Smooth muscle cell (in vitro differentiated cells): ENCODE measurements at regions not wholly inside any gene's neighbourhood (a gene's known extent, or its start where the extent isn't known, plus 50 kb on each side); places are given as distances from the start of the nearest gene placed in this dataset.

Source experiments
- DNase-seq: peaks from one replicate; lab custom pipeline; 2025; ENCODE audit not compliant: unreplicated experiment; lab: John Stamatoyannopoulos, UW
- H2AFZ ChIP-seq: fragments of 200-600 bp; sonication (generic); 2 replicates; pipeline ENCODE4 v1.6.0; 2016; ENCODE audit warnings: antibody characterized with exemption, low read depth, mild to moderate bottlenecking
- H3F3A ChIP-seq: fragments of 200-600 bp; sonication (generic); 2 replicates; pipeline ENCODE4 v1.6.0; 2017; ENCODE audit warnings: antibody characterized with exemption, low read depth
- H3K27ac ChIP-seq: fragments of 200-600 bp; sonication (generic); 2 replicates; pipeline ENCODE4 v1.5.1; 2016; ENCODE audit warnings: low read depth, mild to moderate bottlenecking
- H3K27me3 ChIP-seq: fragments of 200-600 bp; sonication (generic); 2 replicates; pipeline ENCODE4 v1.6.1; 2016; ENCODE audit warnings: low read depth, mild to moderate bottlenecking
- H3K36me3 ChIP-seq: fragments of 200-600 bp; sonication (generic); 2 replicates; pipeline ENCODE4 v1.5.1; 2016; ENCODE audit warnings: low read depth
- H3K4me1 ChIP-seq: fragments of 200-600 bp; sonication (generic); 2 replicates; pipeline ENCODE4 v1.5.1; 2016; ENCODE audit warnings: low read depth
- H3K4me2 ChIP-seq: fragments of 200-600 bp; sonication (generic); 2 replicates; pipeline ENCODE4 v1.6.0; 2016; ENCODE audit warnings: mild to moderate bottlenecking
- H3K4me3 ChIP-seq: fragments of 200-600 bp; sonication (generic); 2 replicates; pipeline ENCODE4 v1.5.1; 2016; ENCODE audit warnings: mild to moderate bottlenecking
- H3K79me2 ChIP-seq: fragments of 200-600 bp; sonication (generic); 2 replicates; pipeline ENCODE4 v1.6.0; 2016; ENCODE audit warnings: low read depth, mild to moderate bottlenecking
- H3K9ac ChIP-seq: fragments of 200-600 bp; sonication (generic); 2 replicates; pipeline ENCODE4 v1.6.0; 2016; ENCODE audit warnings: low read depth
- H3K9me3 ChIP-seq: fragments of 200-600 bp; sonication (generic); replicated peaks from 2 replicates; pipeline ENCODE4 v1.5.1; 2016; ENCODE audit warnings: low read depth
- H4K20me1 ChIP-seq: fragments of 200-600 bp; sonication (generic); 2 replicates; pipeline ENCODE4 v1.6.0; 2016; ENCODE audit warnings: low read depth
- CTCF ChIP-seq: fragments of 200-600 bp; sonication (generic); IDR thresholded peaks from 2 replicates; pipeline ENCODE4 v1.5.1; 2017; ENCODE audit warnings: borderline replicate concordance, mild to moderate bottlenecking, antibody characterized with exemption; ENCODE audit not compliant: insufficient read depth, poor library complexity, severe bottlenecking
- WGBS: methylation state at CpG from one replicate; pipeline ENCODE4 v1.1.7; 2016; ENCODE audit warnings: low lambda C conversion rate; 5-methylcytosine and 5-hydroxymethylcytosine counted together

GRCh38 chr13:40271271-40271885 is 395.1 kb downstream of the FOXO1 start:
- Histone ChIP-seq H3K4me3 (no peak overlapping the region), H3K4me1 (no peaks in the 10 kb centered on the region), H3K4me2 (no peak overlapping the region), H4K20me1 (no peaks in the 10 kb centered on the region), H3K27me3 (no peaks in the 10 kb centered on the region), H3K27ac (no peak overlapping the region), H3F3A (no peaks in the 10 kb centered on the region), H3K9ac (no peak overlapping the region), H3K36me3 (no peaks in the 10 kb centered on the region), H2AFZ (no peak overlapping the region), H3K9me3 (no peaks in the 10 kb centered on the region), H3K79me2 (no peaks in the 10 kb centered on the region)
- WGBS: 87% methylated on average over 7 of the region's 7 CpGs
- no peak for DNase-seq
- no peak for TF ChIP-seq CTCF

- H3K4me1 ChIP-seq: no peaks in the 10 kb centered on the region
- TF ChIP-seq CTCF: no peak
- no peak overlapping the region for H2AFZ ChIP-seq
- 65% methylated on average over 5 of the region's 5 CpGs for WGBS
- no peak overlapping the region for H3K4me2 ChIP-seq
- H4K20me1 ChIP-seq: no peaks in the 10 kb centered on the region
- DNase-seq: no peak
- no peaks in the 10 kb centered on the region for H3K27me3 ChIP-seq
- no peak overlapping the region for H3K9ac ChIP-seq
- H3K27ac ChIP-seq: peak overlapping the region; percentile 11
- no peak overlapping the region for H3K4me3 ChIP-seq
- no peaks in the 10 kb centered on the region for H3K36me3 ChIP-seq
- H3F3A ChIP-seq: no peaks in the 10 kb centered on the region
- H3K79me2 ChIP-seq: no peaks in the 10 kb centered on the region
- no peaks in the 10 kb centered on the region for H3K9me3 ChIP-seq
Observed at GRCh38 chr13:40271931-40272775, 394.3 kb downstream of the FOXO1 start.

- Histone ChIP-seq H3K79me2 (no peaks in the 10 kb centered on the region), H4K20me1 (no peaks in the 10 kb centered on the region), H3K4me3 (no peak overlapping the region), H3K9me3 (no peaks in the 10 kb centered on the region), H3K4me1 (no peaks in the 10 kb centered on the region), H3K9ac (no peak overlapping the region), H3K4me2 (no peak overlapping the region), H3F3A (no peaks in the 10 kb centered on the region), H3K36me3 (no peaks in the 10 kb centered on the region), H2AFZ (no peak overlapping the region), H3K27me3 (no peaks in the 10 kb centered on the region), H3K27ac (peak overlapping the region; percentile 11)
- no peak for DNase-seq
- WGBS: 87% methylated on average over 4 of the region's 4 CpGs
- no peak for TF ChIP-seq CTCF
Observed at GRCh38 chr13:40272776-40273139, 393.7 kb downstream of the FOXO1 start.
